Progenitor cell of endocrine pancreas (in vitro differentiated cells): ENCODE measurements at regions not wholly inside any gene's neighbourhood (a gene's known extent, or its start where the extent isn't known, plus 50 kb on each side); places are given as distances from the start of the nearest gene placed in this dataset.

Experiments
- DNase-seq: peaks from one replicate; pipeline ENCODE4 v3.0.0; 2021; ENCODE audit warnings: low spot score; ENCODE audit not compliant: unreplicated experiment
- H3K27ac Mint-ChIP-seq: 2 replicates; pipeline ENCODE4 v1.8.0; 2021; ENCODE audit warnings: mild to moderate bottlenecking, moderate library complexity, mixed read lengths
- H3K27me3 Mint-ChIP-seq: 2 replicates; pipeline ENCODE4 v1.8.0; 2021; ENCODE audit warnings: mixed read lengths
- H3K36me3 Mint-ChIP-seq: 2 replicates; pipeline ENCODE4 v1.8.0; 2022; ENCODE audit warnings: mixed read lengths; ENCODE audit not compliant: insufficient read depth
- H3K4me1 Mint-ChIP-seq: 2 replicates; pipeline ENCODE4 v1.8.0; 2021; ENCODE audit warnings: low read depth, mixed read lengths
- H3K4me3 Mint-ChIP-seq: 2 replicates; pipeline ENCODE4 v1.8.0; 2021; ENCODE audit warnings: low read depth, mild to moderate bottlenecking, moderate library complexity, mixed read lengths
- H3K9me3 Mint-ChIP-seq: 2 replicates; pipeline ENCODE4 v1.8.0; 2021; ENCODE audit warnings: low read depth, mixed read lengths
- CTCF ChIP-seq: fragments of 200-600 bp; sonication (generic); IDR thresholded peaks from one replicate; pipeline ENCODE4 v1.5.0; 2021; ENCODE audit warnings: antibody characterized with exemption, mild to moderate bottlenecking; ENCODE audit not compliant: unreplicated experiment

GRCh38 chr5:26205121-26205520, 833.3 kb downstream of the CDH9 start:
- Mint-ChIP-seq H3K4me3 (no peak overlapping the region), H3K4me1 (peaks cover 2% of the 10 kb centered on the region), H3K27ac (no peak overlapping the region), H3K36me3 (no peaks in the 10 kb centered on the region), H3K27me3 (no peaks in the 10 kb centered on the region), H3K9me3 (peaks cover 3% of the 10 kb centered on the region)
- TF ChIP-seq CTCF: no peak
- DNase-seq: no peak

GRCh38 chr5:26193626-26194025, 844.8 kb downstream of the CDH9 start:
- DNase-seq: no peak
- Mint-ChIP-seq H3K4me1 (no peaks in the 10 kb centered on the region), H3K4me3 (no peak overlapping the region), H3K9me3 (no peaks in the 10 kb centered on the region), H3K27me3 (no peaks in the 10 kb centered on the region), H3K36me3 (no peaks in the 10 kb centered on the region), H3K27ac (no peak overlapping the region)
- TF ChIP-seq CTCF: no peak

GRCh38 chr5:26192486-26192885, 845.9 kb downstream of the CDH9 start:
- no peak for TF ChIP-seq CTCF
- Mint-ChIP-seq H3K4me3 (no peak overlapping the region), H3K9me3 (no peaks in the 10 kb centered on the region), H3K4me1 (no peaks in the 10 kb centered on the region), H3K36me3 (no peaks in the 10 kb centered on the region), H3K27ac (no peak overlapping the region), H3K27me3 (no peaks in the 10 kb centered on the region)
- DNase-seq: no peak

GRCh38 chr5:26181582-26181981, 856.8 kb downstream of the CDH9 start:
- DNase-seq: no peak
- Mint-ChIP-seq H3K27ac (no peak overlapping the region), H3K36me3 (no peaks in the 10 kb centered on the region), H3K4me3 (no peak overlapping the region), H3K4me1 (peaks cover 10% of the 10 kb centered on the region), H3K27me3 (no peaks in the 10 kb centered on the region), H3K9me3 (peaks cover under 1% of the 10 kb centered on the region)
- TF ChIP-seq CTCF: no peak

GRCh38 chr5:26148569-26149107, 889.7 kb downstream of the CDH9 start:
- H3K36me3 Mint-ChIP-seq: no peaks in the 10 kb centered on the region
- no peak for TF ChIP-seq CTCF
- H3K27me3 Mint-ChIP-seq: no peaks in the 10 kb centered on the region
- DNase-seq: no peak
- H3K9me3 Mint-ChIP-seq: peaks cover 14% of the 10 kb centered on the region
- no peak overlapping the region for H3K4me3 Mint-ChIP-seq
- no peak overlapping the region for H3K27ac Mint-ChIP-seq
- no peaks in the 10 kb centered on the region for H3K4me1 Mint-ChIP-seq
